AG04449 (cell line): ENCODE measurements at regions not wholly inside any gene's neighbourhood (a gene's known extent, or its start where the extent isn't known, plus 50 kb on each side); places are given as distances from the start of the nearest gene placed in this dataset.
A peak's percentile ranks its signal among the peaks of the same experiment; 100 is the strongest.

Experiments
- CTCF ChIA-PET: fragments of 350-600 bp; formaldehyde crosslinking; extraction: SDS; loops from one replicate; lab custom pipeline; 2021; ENCODE audit warnings: antibody characterized with exemption; lab: Yijun Ruan, JAX
- POLR2A ChIA-PET: fragments of 400-600, 350-600 bp; formaldehyde crosslinking; extraction: SDS; loops from one replicate; lab custom pipeline; 2020; ENCODE audit warnings: antibody characterized with exemption, inconsistent platforms; lab: Yijun Ruan, JAX
- DNase-seq: peaks from one replicate; pipeline ENCODE4 v3.0.0-alpha.2; 2010; ENCODE audit warnings: low read depth, low spot score
- H3K4me3 ChIP-seq: 2 replicates; pipeline ENCODE4 v1.5.1; 2011; ENCODE audit warnings: low read depth, mild to moderate bottlenecking, control low read depth, low read length
- CTCF ChIP-seq: IDR thresholded peaks from one replicate; pipeline ENCODE4 v1.5.1; 2011; ENCODE audit warnings: mild to moderate bottlenecking, moderate library complexity, low read length, control low read depth, inconsistent platforms; ENCODE audit not compliant: insufficient read depth; ENCODE audit errors: missing control alignments

GRCh38 chr4:187618701-187619281 lies 376.8 kb upstream of the ZFP42 start:
- TF ChIP-seq CTCF: no peak
- POLR2A ChIA-PET: no interaction called here

GRCh38 chr4:187619319-187619718 lies 376.3 kb upstream of the ZFP42 start:
- no peak for TF ChIP-seq CTCF
- POLR2A ChIA-PET: no interaction called here
- CTCF ChIA-PET: interaction anchor here (0.7 to 1.8 kb wide), 3 partner anchors 12 to 827 kb away, joined by 3 to 6 read pairs (median 3); no protein-coding TSS in a partner anchor
- no peak overlapping the region for H3K4me3 ChIP-seq
- no peak for DNase-seq

More at GRCh38 chr4:187618701-187619281, 376.8 kb upstream of the ZFP42 start:
- H3K4me3 ChIP-seq: no peak overlapping the region
- CTCF ChIA-PET: interaction anchor here (1.8 kb wide), 1 partner anchor 12 kb away, joined by 6 read pairs; no protein-coding TSS in a partner anchor
- DNase-seq: peak; percentile 33

- CTCF ChIA-PET: no interaction called here
Observed at GRCh38 chr4:187632260-187632995, 363.1 kb upstream of the ZFP42 start.

GRCh38 chr4:187633245-187633644 lies 362.3 kb upstream of the ZFP42 start:
- no peak for DNase-seq
- H3K4me3 ChIP-seq: no peak overlapping the region
- POLR2A ChIA-PET: no interaction called here
- TF ChIP-seq CTCF: no peak
- CTCF ChIA-PET: no interaction called here

More at GRCh38 chr4:187632260-187632995, 363.1 kb upstream of the ZFP42 start:
- no peak for DNase-seq
- H3K4me3 ChIP-seq: no peak overlapping the region
- POLR2A ChIA-PET: no interaction called here
- TF ChIP-seq CTCF: no peak

- DNase-seq: peak; percentile 59
- H3K4me3 ChIP-seq: no peak overlapping the region
- TF ChIP-seq CTCF: no peak
- POLR2A ChIA-PET: no interaction called here
- CTCF ChIA-PET: no interaction called here
Observed at GRCh38 chr4:187656959-187657358, 338.6 kb upstream of the ZFP42 start.

GRCh38 chr4:187663076-187663475 lies 332.5 kb upstream of the ZFP42 start:
- TF ChIP-seq CTCF: no peak
- DNase-seq: no peak
- no peak overlapping the region for H3K4me3 ChIP-seq
- CTCF ChIA-PET: no interaction called here
- POLR2A ChIA-PET: no interaction called here
